CD14-positive monocyte (primary cell): ENCODE measurements at regions not wholly inside any gene's neighbourhood (a gene's known extent, or its start where the extent isn't known, plus 50 kb on each side); places are given as distances from the start of the nearest gene placed in this dataset.
A peak's percentile ranks its signal among the peaks of the same experiment; 100 is the strongest.

Experiments used
- DNase-seq, 3 donors: peaks; one replicate each; pipeline ENCODE4 v3.0.0-alpha.2; 2011 to 2022
- H2AFZ ChIP-seq: 2 replicates; pipeline ENCODE4 v1.6.0; 2012; ENCODE audit warnings: mild to moderate bottlenecking, low read depth, low read length, inconsistent platforms; ENCODE audit not compliant: insufficient read depth, poor library complexity, severe bottlenecking
- H3K27ac ChIP-seq, 2 donors: 1 replicate in 1 of 2; 2 replicates in 1 of 2; pipeline ENCODE4 v1.5.1; 2012 to 2013; ENCODE audit warnings: low read length in 2 of 2, control low read depth in 1 of 2, inconsistent platforms in 1 of 2, low read depth in 1 of 2, mild to moderate bottlenecking in 1 of 2
- H3K27me3 ChIP-seq, 2 donors: one replicate each; pipeline versions ENCODE4 v1.6.0 to v1.6.1; 2011 to 2013; ENCODE audit warnings: low read length in 2 of 2; ENCODE audit not compliant: control insufficient read depth in 2 of 2, insufficient read depth in 2 of 2
- H3K36me3 ChIP-seq, 2 donors: replicated peaks in 1 of 2; 1 replicate in 1 of 2; 2 replicates in 1 of 2; pipeline versions ENCODE4 v1.5.1 to v1.6.1; 2012 to 2013; ENCODE audit warnings: low read length in 2 of 2, control low read depth in 1 of 2, inconsistent platforms in 1 of 2, mild to moderate bottlenecking in 1 of 2; ENCODE audit not compliant: insufficient read depth in 2 of 2, control insufficient read depth in 1 of 2
- H3K4me1 ChIP-seq, 2 donors: 1 replicate in 1 of 2; 2 replicates in 1 of 2; pipeline versions ENCODE4 v1.5.1 to v1.6.1; 2012 to 2013; ENCODE audit warnings: low read length in 2 of 2, control low read depth in 1 of 2, inconsistent platforms in 1 of 2, mild to moderate bottlenecking in 1 of 2, moderate library complexity in 1 of 2; ENCODE audit not compliant: insufficient read depth in 2 of 2, control insufficient read depth in 1 of 2
- H3K4me2 ChIP-seq: replicated peaks from 2 replicates; pipeline ENCODE3; 2012; ENCODE audit warnings: low read length, moderate library complexity, mild to moderate bottlenecking; ENCODE audit not compliant: poor library complexity, severe bottlenecking; ENCODE audit errors: extremely low read depth
- H3K4me3 ChIP-seq, 3 experiments: fragments of 200-600 bp in 1 of 3; sonication (generic) in 1 of 3; replicated peaks in 1 of 3; 1 replicate in 2 of 3; 2 replicates in 1 of 3; pipeline ENCODE4 v1.5.1; 2011 to 2013; ENCODE audit warnings: low read length in 3 of 3, mild to moderate bottlenecking in 3 of 3, control low read depth in 2 of 3, low read depth in 2 of 3, inconsistent platforms in 1 of 3, moderate library complexity in 1 of 3
- H3K79me2 ChIP-seq: 2 replicates; pipeline ENCODE4 v1.6.0; 2012; ENCODE audit warnings: mild to moderate bottlenecking, control low read depth, inconsistent platforms, low read length, moderate library complexity; ENCODE audit not compliant: insufficient read depth
- H3K9ac ChIP-seq: 2 replicates; pipeline ENCODE4 v1.6.0; 2017; ENCODE audit warnings: low read length, mild to moderate bottlenecking; ENCODE audit not compliant: insufficient read depth, poor library complexity, severe bottlenecking
- H3K9me3 ChIP-seq, 2 donors: replicated peaks in 1 of 2; 1 replicate in 1 of 2; 2 replicates in 1 of 2; pipeline versions ENCODE4 v1.5.1 to v1.6.1; 2012 to 2013; ENCODE audit warnings: low read length in 2 of 2, control low read depth in 1 of 2; ENCODE audit not compliant: control insufficient read depth in 1 of 2, insufficient read depth in 1 of 2
- H4K20me1 ChIP-seq: 2 replicates; pipeline ENCODE4 v1.6.0; 2012; ENCODE audit warnings: mild to moderate bottlenecking, low read length, control low read depth, moderate library complexity; ENCODE audit not compliant: insufficient read depth
- H3K27ac Mint-ChIP-seq, 7 donors: one replicate each; pipeline ENCODE4 v1.8.0; 2020; ENCODE audit warnings: mild to moderate bottlenecking in 7 of 7, mixed read lengths in 7 of 7, moderate library complexity in 6 of 7, inconsistent platforms in 2 of 7
- H3K27me3 Mint-ChIP-seq, 3 donors: one replicate each; pipeline ENCODE4 v1.8.0; 2021 to 2022; ENCODE audit warnings: low read depth in 3 of 3, mild to moderate bottlenecking in 3 of 3, mixed read lengths in 3 of 3, moderate library complexity in 3 of 3, inconsistent platforms in 1 of 3
- H3K36me3 Mint-ChIP-seq, 2 donors: one replicate each; pipeline ENCODE4 v1.8.0; 2020; ENCODE audit warnings: mixed read lengths in 2 of 2, inconsistent platforms in 1 of 2, mild to moderate bottlenecking in 1 of 2
- H3K4me1 Mint-ChIP-seq: one replicate; pipeline ENCODE4 v1.8.0; 2020; ENCODE audit warnings: mild to moderate bottlenecking, mixed read lengths
- H3K4me3 Mint-ChIP-seq, 2 donors: one replicate each; pipeline ENCODE4 v1.8.0; 2020; ENCODE audit warnings: mild to moderate bottlenecking in 2 of 2, mixed read lengths in 2 of 2, moderate library complexity in 1 of 2
- H3K9me3 Mint-ChIP-seq, 7 donors: one replicate each; pipeline ENCODE4 v1.8.0; 2020 to 2022; ENCODE audit warnings: mixed read lengths in 7 of 7, mild to moderate bottlenecking in 6 of 7, moderate library complexity in 6 of 7, inconsistent platforms in 2 of 7
- WGBS: methylation state at CpG from one replicate; pipeline ENCODE4 v1.1.5; 2013; ENCODE audit warnings: missing lambda C conversion rate; ENCODE audit not compliant: insufficient coverage; 5-methylcytosine and 5-hydroxymethylcytosine counted together
- intact Hi-C, 2 donors: fragments of 100-400 bp; cut with micrococcal nuclease; formaldehyde crosslinking; loops; one replicate each; pipeline versions ENCODE4 v1.15.0 to v1.15.1; 2023
- TF ChIP-seq, protein P1 (sequence below): fragments of 200-600 bp; IDR thresholded peaks from one replicate; pipeline ENCODE4 v1.8.0; 2022; ENCODE audit warnings: antibody characterized with exemption, mild to moderate bottlenecking

DNA sequence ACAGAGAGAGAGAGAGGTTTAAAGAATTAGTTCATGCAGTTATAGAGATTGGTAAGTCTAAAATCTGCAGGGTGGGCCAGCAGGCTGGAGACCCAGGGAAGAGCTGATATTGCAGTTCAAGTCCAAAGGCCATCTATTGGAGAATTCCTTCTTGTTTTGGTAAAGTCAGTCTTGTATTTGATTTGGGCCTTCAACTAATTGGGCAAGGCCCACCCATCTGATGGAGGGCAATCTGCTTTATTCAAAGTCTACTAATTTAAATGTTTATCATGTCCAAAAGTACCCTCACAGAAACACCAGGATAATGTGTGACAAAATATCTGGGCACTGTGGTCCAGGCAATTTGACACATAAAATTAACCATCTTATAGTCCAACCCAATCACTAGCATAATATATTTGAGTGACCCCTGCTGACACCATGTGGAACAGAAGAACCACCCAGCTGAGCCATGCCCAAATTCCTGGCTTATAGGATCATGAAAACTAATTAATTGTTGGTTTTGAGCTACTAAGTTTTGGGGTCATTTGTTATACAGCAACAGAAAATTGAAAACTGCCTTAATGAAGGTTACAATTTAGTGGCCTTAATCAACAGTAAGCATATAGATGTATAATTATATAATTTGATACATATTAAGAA lies 109.1 kb upstream of the PLXNC1 start:
- peaks cover 0 to 16% (median 7%) of the 10 kb centered on the region in 7 donors for H3K9me3 Mint-ChIP-seq
- H3K4me3 Mint-ChIP-seq = no peak overlapping the region
- Histone ChIP-seq H3K4me1 (peaks cover 4 to 22% of the 10 kb centered on the region in 2 donors), H3K27me3 (no peaks in the 10 kb centered on the region), H3K27ac (no peak overlapping the region), H3K9ac (no peak overlapping the region), H2AFZ (no peak overlapping the region), H3K4me2 (no peak overlapping the region), H3K36me3 (no peaks in the 10 kb centered on the region), H4K20me1 (no peaks in the 10 kb centered on the region), H3K9me3 (peaks cover 0 to 2% of the 10 kb centered on the region in 2 donors), H3K4me3 (no peak overlapping the region), H3K79me2 (no peaks in the 10 kb centered on the region)
- intact Hi-C loops = no loop called here
- peak overlapping the region in 1 of 7 donors; percentile 52 for H3K27ac Mint-ChIP-seq
- H3K36me3 Mint-ChIP-seq = no peaks in the 10 kb centered on the region
- peaks cover 45% of the 10 kb centered on the region for H3K4me1 Mint-ChIP-seq
- peaks cover 0 to 3% (median 2%) of the 10 kb centered on the region in 3 donors for H3K27me3 Mint-ChIP-seq
- TF ChIP-seq, protein P1, sequence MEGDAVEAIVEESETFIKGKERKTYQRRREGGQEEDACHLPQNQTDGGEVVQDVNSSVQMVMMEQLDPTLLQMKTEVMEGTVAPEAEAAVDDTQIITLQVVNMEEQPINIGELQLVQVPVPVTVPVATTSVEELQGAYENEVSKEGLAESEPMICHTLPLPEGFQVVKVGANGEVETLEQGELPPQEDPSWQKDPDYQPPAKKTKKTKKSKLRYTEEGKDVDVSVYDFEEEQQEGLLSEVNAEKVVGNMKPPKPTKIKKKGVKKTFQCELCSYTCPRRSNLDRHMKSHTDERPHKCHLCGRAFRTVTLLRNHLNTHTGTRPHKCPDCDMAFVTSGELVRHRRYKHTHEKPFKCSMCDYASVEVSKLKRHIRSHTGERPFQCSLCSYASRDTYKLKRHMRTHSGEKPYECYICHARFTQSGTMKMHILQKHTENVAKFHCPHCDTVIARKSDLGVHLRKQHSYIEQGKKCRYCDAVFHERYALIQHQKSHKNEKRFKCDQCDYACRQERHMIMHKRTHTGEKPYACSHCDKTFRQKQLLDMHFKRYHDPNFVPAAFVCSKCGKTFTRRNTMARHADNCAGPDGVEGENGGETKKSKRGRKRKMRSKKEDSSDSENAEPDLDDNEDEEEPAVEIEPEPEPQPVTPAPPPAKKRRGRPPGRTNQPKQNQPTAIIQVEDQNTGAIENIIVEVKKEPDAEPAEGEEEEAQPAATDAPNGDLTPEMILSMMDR = no peak
- DNase-seq = no peak

DNA sequence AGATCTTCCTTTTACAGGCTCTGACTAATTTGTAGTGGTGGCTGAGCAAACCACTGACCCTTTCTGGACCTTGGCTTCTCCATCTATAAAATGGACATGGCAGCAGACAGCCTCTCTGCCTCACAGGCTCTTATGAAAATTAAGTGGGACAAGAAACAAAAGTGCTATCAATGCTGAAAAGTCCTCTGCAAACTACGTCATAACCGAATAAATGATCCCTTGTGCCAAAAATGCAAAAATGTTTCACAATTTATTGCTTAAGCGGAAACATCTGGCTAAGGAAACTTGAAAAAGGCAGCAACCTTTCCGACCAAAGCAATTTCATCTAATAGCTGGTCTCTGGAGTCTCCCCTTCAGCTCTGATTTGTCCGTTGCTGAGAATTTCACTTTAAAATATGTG lies 108.5 kb upstream of the PLXNC1 start:
- 10% methylated on average over 4 of the region's 5 CpGs for WGBS
- Histone ChIP-seq H3K4me1 (peaks cover 4 to 22% of the 10 kb centered on the region in 2 donors), H4K20me1 (no peaks in the 10 kb centered on the region), H3K27ac (peak overlapping the region in 1 of 2 donors; percentile 29), H3K4me3 (peak overlapping the region; percentile 22 to 64 (median 42)), H3K27me3 (no peaks in the 10 kb centered on the region), H3K9ac (peak overlapping the region; percentile 16), H3K4me2 (peak overlapping the region; percentile 74), H3K9me3 (no peaks in the 10 kb centered on the region), H3K79me2 (no peaks in the 10 kb centered on the region), H2AFZ (peak overlapping the region; percentile 55), H3K36me3 (no peaks in the 10 kb centered on the region)
- peak overlapping the region in 3 of 7 donors; percentile 3 to 81 (median 62) for H3K27ac Mint-ChIP-seq
- peaks cover 43% of the 10 kb centered on the region for H3K4me1 Mint-ChIP-seq
- intact Hi-C loops = no loop called here
- peaks cover 0 to 11% (median 4%) of the 10 kb centered on the region in 7 donors for H3K9me3 Mint-ChIP-seq
- H3K27me3 Mint-ChIP-seq = peaks cover 0 to 3% (median 2%) of the 10 kb centered on the region in 3 donors
- H3K36me3 Mint-ChIP-seq = no peaks in the 10 kb centered on the region
- DNase-seq = peak; percentile 4 to 19 (median 10)
- H3K4me3 Mint-ChIP-seq = peak overlapping the region; percentile 24 to 59
- TF ChIP-seq, protein P1 = no peak
